Cerebellar cortex (tissue), 1 donor: ENCODE measurements at regions not wholly inside any gene's neighbourhood (a gene's known extent, or its start where the extent isn't known, plus 50 kb on each side); places are given as distances from the start of the nearest gene placed in this dataset.
A peak's percentile ranks its signal among the peaks of the same experiment; 100 is the strongest.

ENCODE experiments used
- DNase-seq: peaks from one replicate; pipeline ENCODE4 v3.0.0-alpha.2; 2015; ENCODE audit warnings: low spot score

DNA sequence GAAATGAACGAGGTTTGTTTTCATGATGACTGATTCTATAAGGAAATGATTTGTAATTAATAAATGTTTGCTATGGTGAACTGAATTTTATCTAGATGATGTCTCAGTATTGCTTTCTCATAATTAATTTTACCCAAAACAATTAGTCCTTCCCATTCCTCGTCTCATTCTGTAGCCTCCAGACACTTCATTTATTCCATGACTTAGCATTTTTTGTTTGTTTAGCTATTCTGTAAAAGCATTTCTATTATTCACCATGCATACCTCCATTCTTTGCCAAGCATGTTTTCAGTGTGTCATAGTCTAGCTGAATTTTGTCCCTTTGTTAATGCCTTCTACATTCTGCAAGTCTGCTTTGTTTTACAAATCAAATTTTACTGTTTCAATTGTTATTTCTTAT lies 137.4 kb upstream of the RPL10L start:
- DNase-seq, result no peak

DNA sequence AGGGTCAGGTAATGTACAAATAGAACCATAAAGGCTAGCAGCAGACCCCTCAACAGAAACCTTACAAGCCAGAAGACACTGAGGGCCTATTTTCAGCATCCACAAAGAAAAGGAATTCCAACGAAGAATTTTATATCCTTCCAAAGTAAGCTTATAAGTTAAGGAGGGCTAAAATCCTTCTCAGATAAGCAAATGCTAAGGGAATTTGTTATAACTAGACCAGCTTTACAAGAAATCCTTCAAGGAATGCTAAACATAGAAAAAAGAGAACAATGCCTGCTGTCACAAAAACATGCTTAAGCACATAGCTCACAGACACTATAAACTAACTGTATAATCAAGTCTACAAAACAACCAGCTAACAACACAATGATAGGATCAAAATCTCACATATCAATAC lies 130.7 kb upstream of the RPL10L start:
- no peak for DNase-seq

DNA sequence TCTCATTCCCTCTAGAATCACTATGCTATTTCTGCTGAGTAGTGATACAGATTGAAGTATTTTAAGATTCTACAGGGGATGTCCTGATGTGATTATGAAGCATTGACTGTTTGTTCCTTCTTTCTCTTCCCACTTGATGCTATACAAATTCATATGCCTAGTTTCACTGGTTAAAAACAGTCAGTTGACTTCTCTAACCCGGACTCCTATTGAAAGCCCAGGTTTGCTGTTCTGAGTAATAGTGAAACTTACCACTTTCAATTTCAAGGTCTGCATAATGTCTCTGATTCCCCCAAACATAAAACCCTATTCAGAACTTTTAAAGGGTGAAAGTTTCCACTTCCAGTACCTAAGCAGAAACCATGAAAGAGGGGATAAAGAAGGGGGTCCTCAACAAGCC lies 117.7 kb upstream of the RPL10L start:
- peak; percentile 0 for DNase-seq

DNA sequence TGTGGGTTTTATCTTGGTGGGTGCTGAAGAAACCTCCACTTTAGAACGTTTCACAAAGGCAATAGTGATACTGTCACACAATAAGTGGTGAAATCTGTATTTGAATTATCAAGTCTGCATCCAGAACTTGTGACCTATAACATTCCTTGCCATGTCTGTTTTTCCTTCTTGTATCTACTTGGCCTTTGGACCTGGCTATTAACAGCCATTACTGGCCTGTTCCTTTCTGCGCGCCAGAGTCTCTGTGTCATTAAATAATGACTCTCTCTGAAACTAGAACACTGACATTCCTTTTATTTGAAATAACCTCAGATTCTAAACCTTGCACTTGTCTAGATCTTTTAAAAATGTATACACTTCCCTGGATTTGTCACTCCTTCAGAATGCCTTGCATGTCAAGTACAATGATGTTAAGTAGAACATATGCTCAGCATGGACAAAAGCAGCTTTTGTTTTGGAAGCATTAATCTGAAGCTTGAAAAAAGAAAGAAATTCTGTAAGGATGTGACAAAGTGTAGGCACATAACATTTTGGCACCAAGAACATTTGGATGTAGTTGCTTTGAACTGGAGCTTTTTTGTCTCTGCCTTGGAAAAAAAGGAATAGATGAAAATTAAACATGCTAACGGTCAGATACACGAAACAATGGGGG lies 95.5 kb upstream of the RPL10L start:
- no peak for DNase-seq

DNA sequence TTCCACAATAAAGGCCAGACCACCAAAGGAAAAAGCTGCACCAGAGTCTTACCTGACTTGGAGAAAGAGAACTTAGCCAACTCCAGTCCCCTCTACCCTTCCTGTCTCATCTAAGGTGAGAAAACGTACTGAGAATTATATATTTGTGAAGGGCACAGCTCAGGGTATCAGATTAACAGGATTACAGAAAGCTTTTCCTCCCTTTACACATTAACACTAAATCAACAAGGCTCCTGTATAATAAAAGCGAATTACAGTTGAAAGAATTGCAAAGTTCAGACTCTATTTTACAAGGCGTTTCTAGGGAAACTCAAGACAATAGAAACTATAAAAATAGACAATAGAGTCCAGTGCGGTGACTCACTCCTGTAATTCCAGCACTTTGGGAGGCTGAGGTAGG lies 82.7 kb upstream of the RPL10L start:
- DNase-seq, result no peak

DNA sequence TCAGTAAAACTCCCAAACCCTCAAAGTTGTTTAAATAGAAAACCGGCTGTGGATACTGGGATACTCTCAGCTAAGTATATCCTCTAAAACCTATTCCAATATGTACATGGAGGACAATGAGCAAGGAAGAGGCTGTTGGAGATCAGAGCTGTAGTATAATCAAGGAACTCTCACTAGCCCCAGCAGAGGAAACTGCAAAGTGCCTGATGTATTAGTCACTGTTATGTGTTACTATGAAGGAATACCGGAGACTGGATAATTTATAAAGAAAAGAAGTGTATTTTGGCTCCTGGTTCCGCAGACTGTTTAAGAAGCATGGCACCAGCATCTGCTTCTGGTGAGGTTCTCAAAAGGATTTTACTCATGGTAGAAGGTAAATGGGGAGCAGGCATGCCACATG lies 65.6 kb upstream of the RPL10L start:
- no peak for DNase-seq
